ENCODE measurements at regions not wholly inside any gene's neighbourhood (a gene's known extent, or its start where the extent isn't known, plus 50 kb on each side); places are given as distances from the start of the nearest gene placed in this dataset.
A peak's percentile ranks its signal among the peaks of the same experiment; 100 is the strongest.

DNA sequence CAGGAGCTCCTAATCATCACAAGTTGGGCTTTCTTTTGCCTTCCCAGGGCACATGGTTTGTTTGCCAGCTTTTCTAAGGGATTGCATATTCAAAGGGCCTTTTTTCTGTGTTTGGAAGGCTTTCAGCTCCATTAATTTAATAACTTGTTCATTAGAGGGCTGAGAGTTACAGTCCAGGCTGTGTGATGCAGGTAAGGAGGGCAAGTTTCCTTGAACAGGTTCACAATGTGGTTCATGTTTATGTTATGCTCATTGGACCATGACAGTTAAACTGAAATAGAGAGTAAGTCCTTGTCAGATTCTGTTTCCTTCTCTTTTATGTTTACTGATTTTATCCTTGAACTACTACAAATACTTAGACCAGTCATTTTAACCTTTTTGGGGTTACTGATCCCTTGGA, 174.4 kb downstream of the MARCHF11 start:
- no peak overlapping the region for H3K4me3 ChIP-seq (ENCODE audit: insufficient read depth, low read depth, low read length)
- Mint-ChIP-seq H3K4me3 (ENCODE audit: unreplicated experiment) (no peak overlapping the region), H3K4me1 (ENCODE audit: low read depth, unreplicated experiment) (no peaks in the 10 kb centered on the region), H3K27me3 (ENCODE audit: low read depth, unreplicated experiment) (no peaks in the 10 kb centered on the region), H3K9me3 (ENCODE audit: unreplicated experiment) (peaks cover 8% of the 10 kb centered on the region), H3K27ac (ENCODE audit: unreplicated experiment) (no peak overlapping the region), H3K36me3 (ENCODE audit: low read depth, unreplicated experiment) (no peaks in the 10 kb centered on the region)
- peaks cover 2% of the 10 kb centered on the region for H3K27me3 ChIP-seq (ENCODE audit: insufficient read depth, low read length)
- DNase-seq (ENCODE audit: low read depth) (no peak), FAIRE-seq (no peak)
- H3K27ac ChIP-seq (ENCODE audit: low read depth, low read length) = no peak overlapping the region
- H3K9ac ChIP-seq (ENCODE audit: low read length) = no peak overlapping the region
- no peaks in the 10 kb centered on the region for H4K20me1 ChIP-seq (ENCODE audit: insufficient read depth, low read length)
- no peak overlapping the region for H3K4me2 ChIP-seq (ENCODE audit: low read length)
- no peaks in the 10 kb centered on the region for H3K79me2 ChIP-seq (ENCODE audit: insufficient read depth, low read length)
- no peak for TF ChIP-seq EZH2 (IDR thresholded peaks at IDR 0.05; ENCODE audit: insufficient read depth, low read length)
- TF ChIP-seq, protein P1, sequence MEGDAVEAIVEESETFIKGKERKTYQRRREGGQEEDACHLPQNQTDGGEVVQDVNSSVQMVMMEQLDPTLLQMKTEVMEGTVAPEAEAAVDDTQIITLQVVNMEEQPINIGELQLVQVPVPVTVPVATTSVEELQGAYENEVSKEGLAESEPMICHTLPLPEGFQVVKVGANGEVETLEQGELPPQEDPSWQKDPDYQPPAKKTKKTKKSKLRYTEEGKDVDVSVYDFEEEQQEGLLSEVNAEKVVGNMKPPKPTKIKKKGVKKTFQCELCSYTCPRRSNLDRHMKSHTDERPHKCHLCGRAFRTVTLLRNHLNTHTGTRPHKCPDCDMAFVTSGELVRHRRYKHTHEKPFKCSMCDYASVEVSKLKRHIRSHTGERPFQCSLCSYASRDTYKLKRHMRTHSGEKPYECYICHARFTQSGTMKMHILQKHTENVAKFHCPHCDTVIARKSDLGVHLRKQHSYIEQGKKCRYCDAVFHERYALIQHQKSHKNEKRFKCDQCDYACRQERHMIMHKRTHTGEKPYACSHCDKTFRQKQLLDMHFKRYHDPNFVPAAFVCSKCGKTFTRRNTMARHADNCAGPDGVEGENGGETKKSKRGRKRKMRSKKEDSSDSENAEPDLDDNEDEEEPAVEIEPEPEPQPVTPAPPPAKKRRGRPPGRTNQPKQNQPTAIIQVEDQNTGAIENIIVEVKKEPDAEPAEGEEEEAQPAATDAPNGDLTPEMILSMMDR (IDR thresholded peaks at IDR 0.05; ENCODE audit: insufficient read depth, low read depth, low read length) = no peak
- H3K36me3 ChIP-seq (ENCODE audit: insufficient read depth, low read length) = no peaks in the 10 kb centered on the region
- no peak overlapping the region for H2AFZ ChIP-seq (ENCODE audit: low read depth, low read length)
- no peaks in the 10 kb centered on the region for H3K4me1 ChIP-seq (ENCODE audit: insufficient read depth, low read length)
- H3K9me3 ChIP-seq (ENCODE audit: insufficient read depth, low read depth, low read length) = peaks cover 3% of the 10 kb centered on the region

DNA sequence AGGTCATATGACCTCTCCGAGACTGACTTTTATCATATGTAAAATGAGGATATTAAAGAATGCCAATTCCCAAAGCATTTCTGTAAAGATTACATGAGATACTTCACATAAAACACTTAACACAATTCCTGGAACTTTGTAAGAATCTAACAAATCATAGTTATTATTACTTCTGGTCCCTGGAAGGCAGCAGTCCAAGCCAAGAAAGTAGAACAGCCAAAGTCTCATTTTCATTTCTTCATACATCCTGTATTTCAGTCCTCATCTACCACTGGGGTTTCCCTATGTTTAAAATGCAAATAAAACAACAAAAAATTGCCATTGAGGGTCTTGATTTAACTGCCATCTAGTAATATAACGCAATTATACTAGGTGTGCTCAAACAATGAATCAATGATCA, 179.5 kb downstream of the MARCHF11 start:
- Histone ChIP-seq H3K36me3 (ENCODE audit: insufficient read depth, low read length) (no peaks in the 10 kb centered on the region), H3K9me3 (ENCODE audit: insufficient read depth, low read depth, low read length) (no peaks in the 10 kb centered on the region), H3K4me3 (ENCODE audit: insufficient read depth, low read depth, low read length) (no peak overlapping the region), H3K27ac (ENCODE audit: low read depth, low read length) (no peak overlapping the region), H3K79me2 (ENCODE audit: insufficient read depth, low read length) (no peaks in the 10 kb centered on the region), H3K27me3 (ENCODE audit: insufficient read depth, low read length) (peaks cover 2% of the 10 kb centered on the region), H4K20me1 (ENCODE audit: insufficient read depth, low read length) (no peaks in the 10 kb centered on the region), H3K9ac (ENCODE audit: low read length) (no peak overlapping the region), H3K4me1 (ENCODE audit: insufficient read depth, low read length) (no peaks in the 10 kb centered on the region), H2AFZ (ENCODE audit: low read depth, low read length) (no peak overlapping the region), H3K4me2 (ENCODE audit: low read length) (no peak overlapping the region)
- Mint-ChIP-seq H3K36me3 (ENCODE audit: low read depth, unreplicated experiment) (no peaks in the 10 kb centered on the region), H3K9me3 (ENCODE audit: unreplicated experiment) (peaks cover 4% of the 10 kb centered on the region), H3K4me3 (ENCODE audit: unreplicated experiment) (no peak overlapping the region), H3K27me3 (ENCODE audit: low read depth, unreplicated experiment) (peaks cover 2% of the 10 kb centered on the region), H3K27ac (ENCODE audit: unreplicated experiment) (no peak overlapping the region), H3K4me1 (ENCODE audit: low read depth, unreplicated experiment) (no peaks in the 10 kb centered on the region)
- TF ChIP-seq, protein P1 (IDR thresholded peaks at IDR 0.05; ENCODE audit: insufficient read depth, low read depth, low read length) = no peak
- TF ChIP-seq EZH2 (IDR thresholded peaks at IDR 0.05; ENCODE audit: insufficient read depth, low read length) = no peak
- FAIRE-seq (no peak), DNase-seq (ENCODE audit: low read depth) (no peak)

DNA sequence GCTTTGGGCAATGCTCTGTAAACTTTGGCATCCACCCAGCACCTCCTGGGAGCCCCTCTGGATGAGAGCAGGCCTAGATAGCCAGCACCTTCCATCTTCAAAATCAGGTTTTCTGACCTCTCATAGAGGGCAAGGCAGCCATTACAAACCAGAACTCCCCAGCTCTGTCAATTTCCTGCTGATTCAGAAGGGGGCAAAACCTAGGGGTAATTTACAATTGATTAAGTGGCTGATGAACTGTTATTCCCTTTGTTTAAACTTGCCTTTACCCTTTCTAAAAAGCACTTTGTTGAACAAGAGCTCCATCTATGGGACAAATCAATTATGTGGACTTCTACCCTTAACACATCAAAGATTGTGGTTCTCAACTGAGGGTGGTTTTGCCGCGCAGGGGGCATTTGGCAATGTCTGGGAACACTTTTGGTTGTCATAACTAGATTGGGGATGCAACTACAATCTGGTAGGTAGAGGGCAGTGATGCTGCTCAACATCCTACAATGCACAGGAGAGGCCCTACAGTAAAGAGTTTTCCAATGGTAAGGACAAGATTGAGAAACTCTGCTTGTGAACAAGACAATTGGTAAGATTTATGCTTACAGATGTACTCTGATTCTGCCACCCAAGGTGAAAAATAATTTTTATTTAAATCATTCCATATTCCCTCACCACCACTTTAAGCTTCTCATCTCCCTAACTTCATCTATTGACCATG, 184.1 kb downstream of the MARCHF11 start:
- H3K36me3 Mint-ChIP-seq (ENCODE audit: low read depth, unreplicated experiment) = no peaks in the 10 kb centered on the region
- peaks cover 14% of the 10 kb centered on the region for H3K4me1 Mint-ChIP-seq (ENCODE audit: low read depth, unreplicated experiment)
- Histone ChIP-seq H3K79me2 (ENCODE audit: insufficient read depth, low read length) (no peaks in the 10 kb centered on the region), H3K27ac (ENCODE audit: low read depth, low read length) (no peak overlapping the region), H3K4me1 (ENCODE audit: insufficient read depth, low read length) (peaks cover 16% of the 10 kb centered on the region), H3K4me2 (ENCODE audit: low read length) (no peak overlapping the region), H3K27me3 (ENCODE audit: insufficient read depth, low read length) (no peaks in the 10 kb centered on the region), H3K9me3 (ENCODE audit: insufficient read depth, low read depth, low read length) (no peaks in the 10 kb centered on the region), H3K9ac (ENCODE audit: low read length) (no peak overlapping the region), H3K36me3 (ENCODE audit: insufficient read depth, low read length) (no peaks in the 10 kb centered on the region), H4K20me1 (ENCODE audit: insufficient read depth, low read length) (no peaks in the 10 kb centered on the region), H3K4me3 (ENCODE audit: insufficient read depth, low read depth, low read length) (no peak overlapping the region), H2AFZ (ENCODE audit: low read depth, low read length) (no peak overlapping the region)
- no peak overlapping the region for H3K4me3 Mint-ChIP-seq (ENCODE audit: unreplicated experiment)
- H3K27ac Mint-ChIP-seq (ENCODE audit: unreplicated experiment) = no peak overlapping the region
- peaks cover 2% of the 10 kb centered on the region for H3K27me3 Mint-ChIP-seq (ENCODE audit: low read depth, unreplicated experiment)
- no peak for TF ChIP-seq EZH2 (IDR thresholded peaks at IDR 0.05; ENCODE audit: insufficient read depth, low read length)
- TF ChIP-seq, protein P1 (IDR thresholded peaks at IDR 0.05; ENCODE audit: insufficient read depth, low read depth, low read length) = peak; percentile 61
- FAIRE-seq (peak; percentile 82), DNase-seq (ENCODE audit: low read depth) (peak; percentile 21)
- H3K9me3 Mint-ChIP-seq (ENCODE audit: unreplicated experiment) = peaks cover 6% of the 10 kb centered on the region
